SK-N-SH treated with all-trans-retinoic acid at 6 μM for 48 hours (cell line): ENCODE measurements at regions not wholly inside any gene's neighbourhood (a gene's known extent, or its start where the extent isn't known, plus 50 kb on each side); places are given as distances from the start of the nearest gene placed in this dataset.

Experiments
- ATAC-seq: fragments of 200-7000 bp; cut with Tn5 transposase; 3 replicates; pipeline ENCODE4 v1.9.1; 2020; ENCODE audit warnings: mild to moderate bottlenecking, moderate library complexity
- ARNTL ChIP-seq: fragments of 450-650 bp; formaldehyde crosslinking; IDR thresholded peaks from 2 replicates; pipeline ENCODE4 v1.5.0; 2020; ENCODE audit warnings: low read depth, mild to moderate bottlenecking, moderate library complexity, borderline replicate concordance
- BACH2 ChIP-seq: fragments of 250-450 bp; sonication (Bioruptor Pico); IDR thresholded peaks from 2 replicates; pipeline ENCODE4 v1.9.0; 2021; ENCODE audit warnings: mild to moderate bottlenecking, borderline replicate concordance
- CSDC2 ChIP-seq: fragments of 250-450 bp; sonication (Bioruptor Pico); IDR thresholded peaks from 2 replicates; pipeline ENCODE4 v1.5.0; 2020; ENCODE audit warnings: mild to moderate bottlenecking, moderate library complexity
- ESRRG ChIP-seq: fragments of 250-450 bp; sonication (Bioruptor Pico); IDR thresholded peaks from 2 replicates; pipeline ENCODE4 v1.6.1; 2021; ENCODE audit warnings: mild to moderate bottlenecking
- ISL1 ChIP-seq: fragments of 250-450 bp; sonication (Bioruptor Pico); IDR thresholded peaks from 2 replicates; pipeline ENCODE4 v2.1.2; 2022; ENCODE audit warnings: mild to moderate bottlenecking, moderate library complexity
- RARB ChIP-seq: fragments of 250-450 bp; sonication (Bioruptor Pico); IDR thresholded peaks from 2 replicates; pipeline ENCODE4 v1.8.0; 2021; ENCODE audit warnings: mild to moderate bottlenecking, moderate library complexity
- SNAI2 ChIP-seq: fragments of 250-450 bp; sonication (Bioruptor Pico); IDR thresholded peaks from 2 replicates; pipeline ENCODE4 v1.5.0; 2020; ENCODE audit warnings: mild to moderate bottlenecking, moderate library complexity
- TCF4 ChIP-seq: fragments of 250-450 bp; sonication (Bioruptor Pico); IDR thresholded peaks from 2 replicates; pipeline ENCODE4 v1.8.0; 2021; ENCODE audit warnings: mild to moderate bottlenecking, moderate library complexity, borderline replicate concordance
- TOX ChIP-seq: fragments of 250-450 bp; sonication (Bioruptor Pico); IDR thresholded peaks from 2 replicates; pipeline ENCODE4 v1.8.0; 2021; ENCODE audit warnings: mild to moderate bottlenecking, moderate library complexity, borderline replicate concordance
- ZC3H10 ChIP-seq: fragments of 250-450 bp; sonication (Bioruptor Pico); IDR thresholded peaks from 2 replicates; pipeline ENCODE4 v1.5.1; 2021; ENCODE audit warnings: mild to moderate bottlenecking, moderate library complexity
- TF ChIP-seq, protein P1 (sequence below): fragments of 250-450 bp; sonication (Bioruptor Pico); IDR thresholded peaks from 2 replicates; pipeline ENCODE4 v1.8.0; 2020; ENCODE audit warnings: mild to moderate bottlenecking, moderate library complexity, borderline replicate concordance
- TF ChIP-seq, protein P2 (sequence below): fragments of 250-450 bp; sonication (Bioruptor Pico); IDR thresholded peaks from 2 replicates; pipeline ENCODE4 v1.8.0; 2021; ENCODE audit warnings: low read depth, mild to moderate bottlenecking, moderate library complexity, borderline replicate concordance
- TF ChIP-seq, protein P3 (sequence below): fragments of 250-450 bp; sonication (Bioruptor Pico); IDR thresholded peaks from 2 replicates; pipeline ENCODE4 v1.5.0; 2020; ENCODE audit warnings: mild to moderate bottlenecking, moderate library complexity

DNA sequence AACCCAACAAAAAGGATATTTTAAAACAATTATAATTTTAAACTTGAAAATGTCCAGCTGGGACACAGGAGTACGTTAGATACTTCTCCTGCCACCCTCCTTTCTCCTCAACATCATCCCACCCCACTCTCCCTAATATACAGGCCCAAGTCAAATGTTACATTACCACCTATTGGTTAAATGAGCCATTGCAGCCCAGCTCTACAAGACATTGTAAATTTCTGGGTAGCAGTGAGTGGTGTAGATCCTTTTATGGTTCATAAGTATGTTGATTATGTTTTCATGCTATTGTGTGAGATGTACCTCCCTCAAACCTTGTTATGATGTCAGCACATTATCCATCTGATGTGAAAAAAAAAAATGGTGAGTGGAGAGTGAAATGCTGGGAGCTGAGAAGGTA lies 187.1 kb upstream of the BCOR start:
- no peak for TF ChIP-seq TCF4
- TF ChIP-seq, protein P1, sequence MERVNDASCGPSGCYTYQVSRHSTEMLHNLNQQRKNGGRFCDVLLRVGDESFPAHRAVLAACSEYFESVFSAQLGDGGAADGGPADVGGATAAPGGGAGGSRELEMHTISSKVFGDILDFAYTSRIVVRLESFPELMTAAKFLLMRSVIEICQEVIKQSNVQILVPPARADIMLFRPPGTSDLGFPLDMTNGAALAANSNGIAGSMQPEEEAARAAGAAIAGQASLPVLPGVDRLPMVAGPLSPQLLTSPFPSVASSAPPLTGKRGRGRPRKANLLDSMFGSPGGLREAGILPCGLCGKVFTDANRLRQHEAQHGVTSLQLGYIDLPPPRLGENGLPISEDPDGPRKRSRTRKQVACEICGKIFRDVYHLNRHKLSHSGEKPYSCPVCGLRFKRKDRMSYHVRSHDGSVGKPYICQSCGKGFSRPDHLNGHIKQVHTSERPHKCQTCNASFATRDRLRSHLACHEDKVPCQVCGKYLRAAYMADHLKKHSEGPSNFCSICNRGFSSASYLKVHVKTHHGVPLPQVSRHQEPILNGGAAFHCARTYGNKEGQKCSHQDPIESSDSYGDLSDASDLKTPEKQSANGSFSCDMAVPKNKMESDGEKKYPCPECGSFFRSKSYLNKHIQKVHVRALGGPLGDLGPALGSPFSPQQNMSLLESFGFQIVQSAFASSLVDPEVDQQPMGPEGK: no peak
- TF ChIP-seq, protein P2, sequence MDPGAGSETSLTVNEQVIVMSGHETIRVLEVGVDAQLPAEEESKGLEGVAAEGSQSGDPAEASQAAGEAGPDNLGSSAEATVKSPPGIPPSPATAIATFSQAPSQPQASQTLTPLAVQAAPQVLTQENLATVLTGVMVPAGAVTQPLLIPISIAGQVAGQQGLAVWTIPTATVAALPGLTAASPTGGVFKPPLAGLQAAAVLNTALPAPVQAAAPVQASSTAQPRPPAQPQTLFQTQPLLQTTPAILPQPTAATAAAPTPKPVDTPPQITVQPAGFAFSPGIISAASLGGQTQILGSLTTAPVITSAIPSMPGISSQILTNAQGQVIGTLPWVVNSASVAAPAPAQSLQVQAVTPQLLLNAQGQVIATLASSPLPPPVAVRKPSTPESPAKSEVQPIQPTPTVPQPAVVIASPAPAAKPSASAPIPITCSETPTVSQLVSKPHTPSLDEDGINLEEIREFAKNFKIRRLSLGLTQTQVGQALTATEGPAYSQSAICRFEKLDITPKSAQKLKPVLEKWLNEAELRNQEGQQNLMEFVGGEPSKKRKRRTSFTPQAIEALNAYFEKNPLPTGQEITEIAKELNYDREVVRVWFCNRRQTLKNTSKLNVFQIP (CRISPR knock-in tag): no peak
- TF ChIP-seq ISL1 (CRISPR knock-in tag): no peak
- TF ChIP-seq RARB (CRISPR knock-in tag): no peak
- no peak for ATAC-seq

DNA sequence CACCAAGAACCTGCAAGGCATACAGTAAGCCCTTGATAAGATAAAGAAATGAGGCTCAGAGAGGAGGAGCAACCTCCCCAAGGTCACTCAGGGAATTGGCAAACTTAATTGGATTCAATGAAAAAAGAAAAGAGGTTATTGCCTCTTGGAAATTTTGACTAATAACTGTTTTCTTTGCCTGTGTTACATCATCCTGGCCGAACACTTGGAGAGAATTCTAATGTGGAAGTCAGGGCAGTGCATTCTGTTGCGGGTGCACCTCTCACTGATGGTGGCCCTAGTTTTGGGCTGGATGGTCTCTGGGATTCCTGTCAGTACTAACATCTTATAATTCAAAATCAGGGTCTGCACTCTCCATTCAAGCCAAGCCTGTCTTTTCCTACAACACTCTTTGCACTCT lies 186.2 kb upstream of the BCOR start:
- TF ChIP-seq TOX (no peak), BACH2 (CRISPR knock-in tag) (no peak), ARNTL (CRISPR knock-in tag) (no peak), ESRRG (CRISPR knock-in tag) (no peak), RARB (CRISPR knock-in tag) (no peak)
- TF ChIP-seq, protein P2 (CRISPR knock-in tag): no peak
- TF ChIP-seq, protein P3, sequence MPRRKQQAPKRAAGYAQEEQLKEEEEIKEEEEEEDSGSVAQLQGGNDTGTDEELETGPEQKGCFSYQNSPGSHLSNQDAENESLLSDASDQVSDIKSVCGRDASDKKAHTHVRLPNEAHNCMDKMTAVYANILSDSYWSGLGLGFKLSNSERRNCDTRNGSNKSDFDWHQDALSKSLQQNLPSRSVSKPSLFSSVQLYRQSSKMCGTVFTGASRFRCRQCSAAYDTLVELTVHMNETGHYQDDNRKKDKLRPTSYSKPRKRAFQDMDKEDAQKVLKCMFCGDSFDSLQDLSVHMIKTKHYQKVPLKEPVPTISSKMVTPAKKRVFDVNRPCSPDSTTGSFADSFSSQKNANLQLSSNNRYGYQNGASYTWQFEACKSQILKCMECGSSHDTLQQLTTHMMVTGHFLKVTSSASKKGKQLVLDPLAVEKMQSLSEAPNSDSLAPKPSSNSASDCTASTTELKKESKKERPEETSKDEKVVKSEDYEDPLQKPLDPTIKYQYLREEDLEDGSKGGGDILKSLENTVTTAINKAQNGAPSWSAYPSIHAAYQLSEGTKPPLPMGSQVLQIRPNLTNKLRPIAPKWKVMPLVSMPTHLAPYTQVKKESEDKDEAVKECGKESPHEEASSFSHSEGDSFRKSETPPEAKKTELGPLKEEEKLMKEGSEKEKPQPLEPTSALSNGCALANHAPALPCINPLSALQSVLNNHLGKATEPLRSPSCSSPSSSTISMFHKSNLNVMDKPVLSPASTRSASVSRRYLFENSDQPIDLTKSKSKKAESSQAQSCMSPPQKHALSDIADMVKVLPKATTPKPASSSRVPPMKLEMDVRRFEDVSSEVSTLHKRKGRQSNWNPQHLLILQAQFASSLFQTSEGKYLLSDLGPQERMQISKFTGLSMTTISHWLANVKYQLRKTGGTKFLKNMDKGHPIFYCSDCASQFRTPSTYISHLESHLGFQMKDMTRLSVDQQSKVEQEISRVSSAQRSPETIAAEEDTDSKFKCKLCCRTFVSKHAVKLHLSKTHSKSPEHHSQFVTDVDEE (CRISPR knock-in tag): no peak
- TF ChIP-seq, protein P1: no peak
- ATAC-seq: no peak

DNA sequence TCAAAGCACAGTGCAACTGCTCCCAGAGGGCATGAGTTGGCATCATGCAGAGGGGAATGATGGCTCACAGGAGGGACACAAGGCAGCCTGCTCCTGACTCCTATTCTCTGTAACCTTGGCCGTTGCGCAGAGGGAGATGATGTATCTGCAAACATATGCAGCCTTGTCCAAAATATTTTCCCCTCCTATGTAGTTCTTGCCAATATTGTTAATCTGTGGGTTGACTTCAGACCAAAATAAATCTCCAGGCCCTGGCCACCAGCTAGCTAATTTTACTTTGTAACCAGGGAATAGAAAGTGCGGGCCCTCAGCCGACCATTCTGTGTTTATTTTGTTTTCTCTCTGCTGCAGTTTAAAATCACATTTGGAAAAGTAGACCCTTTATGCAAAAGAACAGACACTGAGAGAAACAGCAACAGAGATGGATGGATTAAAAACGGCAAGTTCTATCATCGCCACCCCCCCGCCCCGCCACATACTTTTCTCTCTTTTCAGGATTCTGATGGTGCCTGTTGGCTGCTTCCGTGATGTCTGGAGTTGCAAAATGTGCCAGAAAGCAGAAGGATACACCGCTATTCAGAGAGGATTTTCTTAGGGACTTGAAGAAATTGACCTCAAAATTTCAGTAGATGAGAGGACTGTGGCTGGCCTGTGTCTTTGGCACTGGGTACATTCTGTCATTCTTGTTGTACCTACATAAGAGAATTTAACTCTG lies 185.3 kb upstream of the BCOR start:
- ATAC-seq: no peak
- TF ChIP-seq ZC3H10 (CRISPR knock-in tag) (no peak), SNAI2 (CRISPR knock-in tag) (no peak), ARNTL (CRISPR knock-in tag) (no peak), CSDC2 (CRISPR knock-in tag) (no peak)
- TF ChIP-seq, protein P3 (CRISPR knock-in tag): no peak
